GM21717 (cell line): ENCODE measurements at regions not wholly inside any gene's neighbourhood (a gene's known extent, or its start where the extent isn't known, plus 50 kb on each side); places are given as distances from the start of the nearest gene placed in this dataset.
"Not testable (repeated sequence)": the region's sequence is repeated elsewhere in the genome, so short reads cannot be mapped to it uniquely, and the experiment has no call there.

Source experiments
- ATAC-seq: cut with Tn5 transposase; IDR thresholded peaks from one replicate; pipeline ENCODE4 v1.9.1; 2021; ENCODE audit warnings: mild to moderate bottlenecking, moderate library complexity; ENCODE audit not compliant: unreplicated experiment

DNA sequence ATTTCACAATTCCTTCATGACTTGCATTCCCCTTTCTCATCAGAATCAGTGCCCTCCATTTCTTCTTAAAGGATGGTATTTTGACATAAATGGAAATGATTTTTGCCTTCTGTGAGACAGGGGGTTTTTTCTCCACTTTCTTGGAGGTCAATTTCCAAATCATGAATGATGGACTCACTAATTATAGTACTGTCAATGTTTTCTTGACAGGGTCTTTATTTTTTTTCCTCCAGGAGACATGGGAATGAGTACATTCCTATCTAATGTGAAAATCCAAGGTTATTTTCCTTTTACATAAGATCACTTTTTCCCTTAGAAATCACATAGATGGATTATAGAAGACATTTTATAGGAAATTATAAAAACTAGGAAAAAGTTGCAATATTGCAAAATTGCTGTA lies 141.7 kb downstream of the SPATA31A6 start:
- ATAC-seq = not testable (repeated sequence)

DNA sequence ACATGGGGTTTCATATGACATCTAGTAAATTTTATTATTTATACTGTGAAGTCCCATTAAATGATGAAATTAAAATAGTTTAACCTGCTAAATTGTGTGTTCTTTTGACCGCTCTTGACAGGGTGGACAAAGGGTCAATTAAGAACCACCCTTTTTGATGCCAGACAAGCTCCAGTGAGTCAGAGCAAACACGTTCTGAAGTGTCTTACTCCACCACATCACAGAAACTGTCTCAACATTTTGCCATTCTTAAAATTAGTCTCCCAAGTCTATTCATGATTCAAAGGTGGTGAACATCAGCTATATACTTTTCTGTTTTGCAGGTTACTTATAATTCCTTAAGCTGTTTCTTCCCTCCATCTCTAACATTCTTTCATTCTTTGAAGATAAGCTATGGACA lies 142.1 kb downstream of the SPATA31A6 start:
- ATAC-seq = not testable (repeated sequence)

DNA sequence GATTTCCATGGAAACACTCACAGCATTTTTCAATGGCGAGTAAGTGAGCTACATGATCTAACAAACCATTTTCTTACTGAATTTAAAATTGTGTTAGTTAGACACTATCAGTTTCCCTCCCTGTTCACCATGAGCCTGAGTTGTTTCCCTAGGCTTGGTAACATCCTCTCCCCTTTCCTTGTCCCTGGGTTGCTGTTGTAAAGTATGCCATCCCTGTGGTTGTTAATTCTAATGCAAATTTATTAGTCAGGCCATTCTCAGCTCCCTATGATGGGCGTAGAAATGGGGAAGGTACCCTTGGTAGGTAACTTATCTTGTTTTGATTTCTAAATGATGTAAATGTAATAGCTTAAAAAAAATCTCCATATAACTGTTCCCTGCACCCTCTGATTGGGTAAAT lies 143.0 kb downstream of the SPATA31A6 start:
- not testable (repeated sequence) for ATAC-seq

DNA sequence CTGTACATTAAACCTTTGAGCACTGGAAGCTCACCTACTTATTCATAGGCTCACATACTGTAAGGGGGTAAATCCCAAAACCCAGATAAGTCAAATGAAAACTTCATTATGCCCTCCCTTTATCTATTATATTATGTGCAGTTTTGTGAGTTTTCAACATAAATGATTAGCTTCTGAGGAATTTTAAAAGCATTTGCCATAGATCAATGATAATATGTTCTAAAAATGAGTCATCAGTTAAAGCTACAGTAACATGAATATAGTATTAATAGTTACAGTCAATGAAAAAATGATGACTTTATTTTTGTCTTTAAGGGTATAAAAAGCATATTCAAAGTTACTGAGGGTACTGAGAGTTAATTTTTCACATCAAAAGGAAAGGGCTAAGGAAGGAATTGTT lies 151.9 kb downstream of the SPATA31A6 start:
- not testable (repeated sequence) for ATAC-seq

DNA sequence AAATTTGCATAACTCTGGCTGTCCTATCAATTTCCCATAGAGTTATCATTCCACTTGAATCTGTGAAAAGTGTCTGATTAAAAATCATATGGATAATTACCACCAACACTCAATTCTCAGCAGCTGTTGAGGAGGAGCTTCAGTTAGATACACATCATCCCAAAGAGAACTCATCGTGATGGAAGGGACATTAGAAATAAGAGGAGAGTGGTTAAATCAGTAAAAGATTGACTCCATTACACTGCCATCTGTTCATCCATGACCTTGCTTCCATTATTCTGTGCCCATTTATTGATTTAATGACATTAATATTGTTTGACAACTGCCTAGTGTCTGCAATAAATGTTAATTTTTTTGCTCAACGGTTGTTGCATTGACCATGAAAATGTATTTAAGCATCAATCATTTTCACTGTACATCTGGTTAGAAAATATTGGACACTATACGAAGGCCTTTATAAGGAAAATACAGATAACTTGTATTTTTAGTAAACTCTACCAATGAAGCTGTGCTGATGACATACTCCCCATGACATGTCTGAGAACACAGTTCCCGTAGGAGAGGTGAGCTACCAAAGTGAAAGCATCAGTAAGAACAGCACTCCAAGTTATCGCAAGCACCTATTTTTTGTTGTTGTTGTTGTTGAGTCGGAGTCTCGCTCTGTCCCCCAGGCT lies 152.7 kb downstream of the SPATA31A6 start:
- ATAC-seq = not testable (repeated sequence)

DNA sequence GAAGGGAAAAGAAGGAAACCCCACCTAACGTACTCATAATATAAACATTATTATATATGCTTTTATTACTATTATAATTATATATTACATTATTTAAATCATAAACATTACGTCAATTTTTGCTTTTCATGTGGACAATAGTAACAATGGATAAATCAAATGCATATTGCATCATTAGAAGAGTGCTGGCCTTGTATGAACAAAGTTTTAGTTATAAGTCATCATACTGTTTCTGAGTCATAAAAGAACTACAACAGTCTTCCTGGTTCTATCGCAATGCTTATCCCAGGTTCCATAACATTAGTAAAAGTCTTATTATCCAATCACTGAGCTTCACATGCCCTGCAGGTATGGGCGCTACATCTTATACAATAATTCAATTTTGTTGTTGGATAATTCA lies 154.8 kb downstream of the SPATA31A6 start:
- not testable (repeated sequence) for ATAC-seq

DNA sequence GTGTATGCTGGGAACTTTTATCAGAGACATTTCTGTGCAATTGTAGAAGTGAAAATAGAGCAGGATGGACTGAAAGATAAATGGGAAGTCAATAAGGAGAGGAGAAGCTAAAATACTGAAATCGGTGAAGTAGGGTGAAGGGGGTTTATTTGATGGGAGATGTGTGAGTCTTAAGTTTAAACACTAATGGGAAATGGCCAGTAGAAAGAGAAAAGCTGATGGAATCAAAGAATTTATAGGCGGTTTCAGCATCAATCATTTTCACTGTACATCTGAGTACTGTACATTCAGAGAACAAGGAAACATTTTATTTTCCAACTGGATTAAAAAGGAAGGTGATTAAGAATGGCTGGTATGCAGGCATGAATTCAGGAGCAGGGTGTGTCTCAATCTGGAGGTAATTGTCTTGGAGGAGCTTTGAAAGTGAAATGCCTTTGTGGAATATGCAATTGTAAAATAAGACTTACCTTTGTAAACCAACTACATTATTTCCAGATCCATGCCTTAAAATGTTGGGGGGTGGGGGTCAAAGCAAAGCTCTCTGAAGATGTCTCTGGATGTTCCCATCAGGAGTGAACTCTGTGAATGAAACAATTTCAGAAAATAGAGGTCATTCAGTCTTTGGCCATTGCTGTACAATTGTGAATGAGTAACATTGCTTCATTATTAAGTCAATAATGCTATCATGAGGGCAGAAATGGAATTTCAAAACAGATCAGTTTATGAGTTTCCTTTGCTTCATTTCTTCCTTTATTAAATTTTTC lies 156.4 kb downstream of the SPATA31A6 start:
- not testable (repeated sequence) for ATAC-seq

DNA sequence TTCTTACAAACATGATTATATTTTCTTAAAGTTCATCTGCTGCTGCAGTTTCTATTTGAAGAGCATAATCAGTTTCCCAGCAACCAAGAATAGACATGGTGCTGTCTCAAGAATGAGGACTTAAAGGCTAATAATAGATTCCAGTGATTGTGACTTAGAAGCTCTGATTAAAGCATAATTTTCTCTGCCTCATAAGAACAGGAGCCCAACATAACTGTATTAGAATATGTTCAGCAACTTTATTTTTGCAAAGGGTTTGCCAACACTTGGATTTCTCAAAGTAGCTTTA lies 156.9 kb downstream of the SPATA31A6 start:
- not testable (repeated sequence) for ATAC-seq

DNA sequence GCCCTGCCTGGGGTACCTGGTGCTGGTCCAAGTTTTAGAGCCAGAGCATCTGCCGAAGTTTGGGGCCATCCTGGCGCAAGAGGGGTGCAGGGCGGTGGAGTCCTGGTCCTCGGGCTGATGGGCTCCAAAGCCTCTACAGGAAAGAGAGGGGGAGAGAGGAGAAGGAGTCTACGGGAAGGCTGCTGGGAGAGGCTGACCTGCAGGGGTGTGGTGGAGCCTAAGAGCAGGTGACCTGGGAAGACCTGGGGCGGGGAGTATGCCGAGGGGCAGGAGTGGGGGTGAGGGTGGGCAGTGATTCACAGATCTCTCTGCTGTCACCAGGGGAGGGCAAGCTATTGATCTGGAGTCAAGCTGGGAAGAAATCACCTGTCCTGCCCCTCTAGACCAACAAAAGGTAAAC lies 158.4 kb downstream of the SPATA31A6 start:
- ATAC-seq = not testable (repeated sequence)

DNA sequence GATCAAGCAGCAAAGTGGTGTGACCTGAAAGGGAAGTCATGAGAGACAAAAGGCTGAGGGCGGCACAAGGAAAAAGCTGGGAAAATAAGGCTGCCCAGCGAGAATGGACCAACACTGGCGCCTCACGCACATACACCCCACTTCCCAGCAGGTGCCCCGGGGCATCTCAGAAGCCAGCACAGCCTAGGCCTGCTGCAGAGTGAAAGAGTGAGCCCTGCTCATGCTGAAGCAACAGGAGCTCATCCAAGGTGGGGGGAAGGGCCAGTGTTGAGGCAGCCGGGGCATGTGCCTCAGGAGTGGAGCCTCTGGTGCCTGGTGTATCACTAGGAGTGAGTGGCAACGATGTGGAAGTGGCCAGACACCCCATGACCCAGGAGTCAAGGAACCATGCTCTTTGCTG lies 158.8 kb downstream of the SPATA31A6 start:
- ATAC-seq = not testable (repeated sequence)

DNA sequence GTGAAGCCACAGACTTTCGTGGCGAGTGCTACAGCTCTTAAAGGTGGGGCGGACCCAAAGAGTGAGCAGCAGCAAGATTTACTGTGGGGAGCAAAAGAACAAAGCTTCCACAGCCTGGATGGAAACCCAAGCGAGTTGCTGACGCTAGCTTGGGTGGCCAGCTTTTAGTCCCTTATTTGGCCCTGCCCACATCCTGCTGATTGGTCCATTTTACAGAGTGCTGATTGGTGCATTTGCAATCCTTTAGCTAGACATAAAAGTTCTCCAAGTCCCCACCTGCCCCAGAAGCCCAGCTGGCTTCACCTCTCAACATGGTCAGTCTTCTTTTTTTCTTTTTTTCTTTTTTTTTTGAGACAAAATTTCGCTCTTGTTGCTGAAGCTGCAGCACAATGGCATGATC lies 161.0 kb downstream of the SPATA31A6 start:
- ATAC-seq = not testable (repeated sequence)

DNA sequence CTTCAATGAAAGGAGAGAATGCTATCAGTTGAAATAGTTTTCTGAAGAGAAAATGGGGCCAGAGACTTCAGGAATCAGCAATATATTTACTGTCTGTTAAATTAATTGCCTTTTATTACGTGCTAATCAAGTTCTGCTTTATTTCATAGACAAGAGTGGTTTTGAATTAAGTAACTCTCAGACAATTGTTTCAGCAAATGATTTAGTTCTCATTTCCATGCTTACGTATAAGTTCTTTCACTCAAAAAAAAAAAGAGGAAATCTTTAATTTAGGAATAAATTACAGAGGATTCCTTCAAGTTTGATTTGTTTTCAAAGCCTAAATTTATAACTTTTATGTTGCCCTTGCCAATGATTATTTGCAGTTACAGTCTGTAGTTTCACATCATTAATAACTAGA lies 163.5 kb downstream of the SPATA31A6 start:
- ATAC-seq = not testable (repeated sequence)

DNA sequence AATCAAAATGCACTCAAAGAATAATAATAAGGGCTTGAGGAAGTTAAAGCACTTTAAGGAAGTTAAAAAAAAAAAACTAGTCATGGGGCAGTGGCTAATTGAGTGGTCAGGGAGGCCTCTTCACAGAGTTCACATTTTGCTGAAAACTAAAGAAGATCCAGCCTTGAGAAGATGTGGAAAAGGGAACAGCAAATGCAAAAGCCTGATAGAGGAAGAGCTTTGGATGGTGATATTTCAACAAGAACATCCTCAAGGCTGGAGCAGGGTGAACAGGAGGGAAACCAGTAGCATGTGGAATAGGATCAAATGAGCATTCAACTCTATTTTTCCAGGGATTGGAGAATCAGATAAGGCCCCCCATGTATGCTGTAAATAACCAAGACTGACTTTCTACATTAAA lies 165.7 kb downstream of the SPATA31A6 start:
- not testable (repeated sequence) for ATAC-seq

DNA sequence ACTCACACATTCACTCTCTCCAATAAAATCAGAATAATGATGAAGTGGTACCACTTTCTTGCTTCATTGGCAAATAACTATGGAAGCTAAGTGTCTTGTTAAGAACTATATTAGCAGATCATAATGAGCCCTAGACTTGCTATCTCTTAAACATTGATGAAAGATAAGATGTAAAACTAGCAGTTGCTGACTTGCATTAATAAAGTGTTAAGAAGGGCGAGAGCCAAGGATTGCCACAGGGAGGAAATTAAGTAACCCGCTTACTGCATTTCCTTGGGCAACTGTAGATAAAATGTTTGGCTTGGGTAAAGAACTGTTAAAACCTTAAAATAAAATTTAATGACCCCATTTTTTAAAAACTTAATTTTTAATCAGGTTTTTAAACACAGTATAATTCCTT lies 167.0 kb downstream of the SPATA31A6 start:
- not testable (repeated sequence) for ATAC-seq

DNA sequence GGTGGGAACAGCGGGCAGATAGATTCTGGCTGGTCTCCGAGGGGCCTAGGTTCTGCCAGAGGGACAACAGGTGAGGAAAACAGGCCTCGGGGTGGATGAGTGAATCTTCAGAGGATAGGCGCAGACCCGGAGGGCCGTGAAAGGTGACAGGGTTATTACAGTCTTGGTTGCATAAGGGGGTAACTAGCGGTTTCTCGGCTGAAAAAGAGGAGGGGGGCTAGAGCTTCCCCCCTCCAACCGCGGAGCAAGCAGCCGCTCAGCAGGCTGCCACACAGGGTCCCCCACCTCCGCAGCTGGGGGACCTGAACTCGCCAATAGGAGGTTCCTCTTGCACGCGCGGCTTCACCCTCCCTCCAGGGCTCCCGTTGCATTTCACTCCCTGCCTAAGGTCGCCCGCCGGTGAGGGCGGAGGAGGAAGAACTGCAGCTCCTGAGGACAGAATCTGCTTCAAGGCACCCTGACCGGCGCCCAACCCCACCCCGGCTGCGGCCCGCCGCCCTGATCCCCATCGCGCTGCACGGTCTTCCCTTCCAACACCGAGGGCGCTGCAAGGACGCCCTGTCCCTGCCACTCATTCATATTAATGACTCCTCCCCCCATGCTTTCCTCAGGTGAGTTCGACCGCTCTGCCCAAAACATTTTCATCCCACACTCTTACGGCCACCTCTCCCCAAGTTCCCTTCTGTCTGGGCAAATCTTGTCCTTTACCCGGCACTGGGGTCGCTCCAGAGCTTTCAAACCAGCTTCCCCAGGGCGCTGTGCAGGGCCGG lies 174.3 kb downstream of the SPATA31A6 start:
- ATAC-seq = not testable (repeated sequence)

DNA sequence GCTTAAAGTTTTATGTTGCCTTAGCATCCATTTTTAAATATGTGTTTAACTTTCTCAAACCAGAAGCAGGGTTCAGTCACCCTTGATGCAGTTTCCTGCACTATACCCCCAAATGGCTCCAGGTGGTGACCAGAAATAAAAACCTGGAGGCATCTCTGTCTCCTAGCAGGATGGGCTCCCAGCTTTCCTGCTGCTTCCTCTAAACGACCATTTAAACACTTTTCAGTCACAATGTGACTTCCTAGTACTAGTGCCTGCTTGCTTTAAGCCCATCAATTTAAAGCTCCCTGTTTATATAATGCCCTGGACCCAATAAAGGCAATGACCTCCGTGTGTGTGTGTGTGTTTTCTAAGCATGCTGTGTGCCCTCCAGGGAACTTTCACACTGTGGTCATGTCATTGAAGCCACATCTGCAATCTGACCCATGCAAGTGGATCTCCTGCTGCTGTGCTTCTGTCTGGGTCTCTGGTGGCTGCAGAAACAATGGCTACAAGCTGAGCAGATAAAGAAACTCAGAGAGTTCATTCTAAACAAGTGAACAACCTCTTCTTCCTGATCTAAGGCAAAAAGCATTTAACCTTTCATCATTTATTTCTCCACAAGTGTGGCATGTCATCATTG lies 175.3 kb downstream of the SPATA31A6 start:
- ATAC-seq = not testable (repeated sequence)

DNA sequence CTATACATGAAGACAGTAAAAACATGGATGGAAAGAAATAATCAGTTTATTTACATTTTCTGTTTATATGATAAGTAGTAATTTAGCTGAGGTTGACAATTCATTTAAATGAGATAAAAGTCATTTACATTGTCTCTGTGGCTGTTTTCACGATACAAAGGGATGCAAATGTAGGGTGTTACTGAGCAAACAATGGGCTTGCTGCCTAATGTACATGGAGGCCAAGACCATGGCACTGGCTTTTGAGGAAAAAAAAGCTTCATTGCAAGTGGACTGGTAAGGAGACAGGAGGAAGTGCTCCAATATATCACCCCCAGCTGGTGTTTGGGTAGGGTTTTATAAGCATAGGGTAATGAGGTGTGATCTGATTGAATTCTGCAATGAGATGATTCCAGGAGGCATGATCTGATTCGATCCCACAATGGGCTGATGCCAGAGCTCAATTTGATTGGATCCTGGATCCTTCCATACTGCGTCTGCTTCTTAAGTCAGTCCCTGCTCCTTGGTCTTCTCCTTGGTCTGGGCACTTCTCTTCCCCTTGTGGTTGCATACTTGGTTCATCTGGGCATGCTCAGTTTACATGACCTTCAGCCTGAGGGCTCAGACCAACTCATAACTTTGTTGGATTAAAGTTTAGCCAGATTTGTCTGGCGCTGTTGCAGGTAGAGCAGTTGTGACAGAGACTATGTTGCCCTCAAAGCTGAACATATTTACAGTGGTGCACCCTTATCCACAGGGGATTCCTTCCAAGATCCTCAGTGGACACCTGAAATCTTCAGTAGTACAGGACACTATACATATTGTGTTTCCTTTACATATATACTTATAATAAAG lies 181.2 kb downstream of the SPATA31A6 start:
- not testable (repeated sequence) for ATAC-seq

DNA sequence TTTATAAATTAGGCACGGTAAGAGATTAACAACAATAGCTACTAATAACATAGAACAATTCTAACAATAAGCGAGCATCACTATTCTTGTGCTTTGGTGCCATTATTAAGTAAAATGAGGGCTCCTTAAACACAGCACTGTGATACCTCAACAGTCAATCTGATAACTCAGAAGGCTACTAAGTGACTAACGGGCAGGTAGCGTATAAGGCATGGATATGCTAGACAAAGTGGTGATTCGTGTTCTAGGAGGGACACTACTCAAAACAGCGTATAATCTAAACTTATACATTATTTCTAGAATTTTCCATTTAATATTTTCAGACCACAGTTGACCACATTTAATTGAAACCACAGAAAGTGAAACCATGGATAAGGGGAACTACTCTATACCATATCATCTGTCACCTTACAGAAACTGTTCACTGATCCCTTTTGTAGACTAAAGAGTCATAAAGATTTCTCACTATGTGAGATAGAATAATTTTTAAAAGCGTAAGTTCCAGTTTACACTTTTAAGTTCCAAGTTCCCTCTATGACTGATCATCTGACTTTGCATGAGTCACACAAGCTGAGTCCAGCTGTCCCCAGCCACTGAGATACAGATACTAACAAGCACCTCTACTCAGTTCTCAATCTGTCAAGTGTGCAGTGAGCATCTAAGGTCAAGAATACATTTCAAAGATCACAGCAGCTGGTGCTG lies 181.9 kb downstream of the SPATA31A6 start:
- ATAC-seq = peak; percentile 96

DNA sequence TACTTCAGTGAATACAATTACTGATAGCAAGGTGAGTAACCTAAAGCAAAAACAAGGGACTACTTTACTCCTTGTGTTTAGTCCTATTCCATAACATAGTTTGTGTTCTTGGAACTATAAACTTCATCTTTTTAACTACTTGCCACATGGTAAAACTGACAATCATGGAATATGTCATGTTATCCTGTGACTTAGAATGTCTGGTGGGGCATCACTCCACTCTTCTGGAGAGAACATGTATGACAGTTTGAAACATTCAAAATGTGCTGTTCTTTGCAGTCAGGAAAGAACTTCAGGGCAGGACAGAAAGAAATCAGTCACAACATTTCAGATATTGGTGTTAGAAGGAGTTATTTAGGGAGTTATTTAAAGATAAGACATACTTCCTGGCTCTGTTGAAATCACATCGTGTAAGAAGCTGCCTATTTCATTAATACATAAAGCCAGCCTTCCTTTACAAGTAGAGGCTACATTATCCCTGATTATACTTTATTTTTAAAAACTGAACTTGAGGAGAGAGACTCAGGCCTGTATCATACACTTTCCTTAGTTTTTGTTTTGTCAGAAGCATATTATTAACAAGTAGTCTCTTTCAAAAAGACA lies 184.9 kb downstream of the SPATA31A6 start:
- not testable (repeated sequence) for ATAC-seq
